ENCODE measurements at regions not wholly inside any gene's neighbourhood (a gene's known extent, or its start where the extent isn't known, plus 50 kb on each side); places are given as distances from the start of the nearest gene placed in this dataset.

GRCh38 chr10:27622596-27622995, 118.5 kb downstream of the RAB18 start:
- no peaks in the 10 kb centered on the region for H3K9me3 ChIP-seq
- TF ChIP-seq POLR2A (IDR thresholded peaks at IDR 0.05) (no peak), CTCF (IDR thresholded peaks at IDR 0.05 in 8 of 11, conservative IDR thresholded peaks at IDR 0.05 in 3 of 11) (no peak), POLR2AphosphoS5 (IDR thresholded peaks at IDR 0.05) (no peak)
- no peak overlapping the region for H3K4me3 ChIP-seq
- H3K4me1 ChIP-seq = no peaks in the 10 kb centered on the region
- H3K36me3 ChIP-seq = no peaks in the 10 kb centered on the region
- no peak for DNase-seq
- intact Hi-C loops (cut with DNase I; ENCODE audit: low total_unique reads) = no loop called here
- H3K27me3 ChIP-seq (replicated peaks in 1 of 7) = peaks cover 0 to 43% (median 0%) of the 10 kb centered on the region in 7 donors
- H3K27ac ChIP-seq = no peak overlapping the region
- WGBS, 5 donors = 50 to 85% (median 68%) methylated on average over 1 of the region's 1 CpG

Measured in spleen (tissue), 11 donors.